Activated CD8-positive, alpha-beta memory T cell treated with anti-CD3 and anti-CD28 coated beads, Interleukin-2, amount 50 U/mL, for 24 hours (primary cell): ENCODE measurements at regions not wholly inside any gene's neighbourhood (a gene's known extent, or its start where the extent isn't known, plus 50 kb on each side); places are given as distances from the start of the nearest gene placed in this dataset.
"Not testable (repeated sequence)": the region's sequence is repeated elsewhere in the genome, so short reads cannot be mapped to it uniquely, and the experiment has no call there.

Experiments
- DNase-seq: peaks from one replicate; pipeline ENCODE4 v3.0.0-alpha.2; 2020; ENCODE audit errors: extremely low read depth

DNA sequence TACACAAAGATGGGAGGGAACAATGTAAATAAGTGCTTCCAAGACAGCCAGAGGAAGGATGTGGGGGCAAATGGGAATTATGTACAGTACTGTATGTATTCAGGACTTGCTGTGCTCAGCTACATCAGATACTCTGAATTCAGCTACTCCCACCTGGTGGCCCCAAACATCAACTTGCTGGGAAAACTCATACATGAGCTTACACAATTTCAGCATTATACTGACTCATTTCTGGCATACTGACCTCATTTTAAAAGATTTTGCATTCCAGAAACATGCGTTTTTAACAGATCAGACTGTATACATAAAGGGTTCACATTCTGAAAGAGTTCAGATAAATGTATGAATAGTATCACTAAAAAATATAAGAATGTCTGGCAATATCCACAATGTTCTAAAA lies 59.7 kb downstream of the GPX5 start:
- DNase-seq: no peak

DNA sequence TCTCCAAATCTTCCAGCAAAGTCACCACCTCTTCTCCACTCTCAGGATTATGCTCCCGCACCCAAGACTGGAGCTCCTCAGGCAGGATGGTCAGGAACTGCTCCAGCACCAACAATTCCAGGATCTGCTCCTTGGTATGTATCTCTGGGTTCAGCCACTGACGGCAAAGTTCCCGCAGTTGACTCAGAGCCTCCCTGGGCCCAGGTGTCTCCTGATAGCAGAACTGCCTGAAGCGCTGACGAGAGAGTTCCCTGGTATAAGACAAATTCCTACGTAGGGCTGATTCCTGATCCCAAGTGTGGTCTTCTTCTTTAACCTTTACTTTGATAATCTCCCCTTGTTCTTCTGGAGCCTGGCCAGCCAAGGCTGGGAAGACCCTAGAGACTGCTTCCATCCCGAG lies 60.6 kb downstream of the GPX5 start:
- DNase-seq: no peak

GRCh38 chr6:28586962-28587745 lies 61.5 kb downstream of the GPX5 start:
- DNase-seq: no peak

GRCh38 chr6:28587746-28588075 lies 62.0 kb downstream of the GPX5 start:
- no peak for DNase-seq

DNA sequence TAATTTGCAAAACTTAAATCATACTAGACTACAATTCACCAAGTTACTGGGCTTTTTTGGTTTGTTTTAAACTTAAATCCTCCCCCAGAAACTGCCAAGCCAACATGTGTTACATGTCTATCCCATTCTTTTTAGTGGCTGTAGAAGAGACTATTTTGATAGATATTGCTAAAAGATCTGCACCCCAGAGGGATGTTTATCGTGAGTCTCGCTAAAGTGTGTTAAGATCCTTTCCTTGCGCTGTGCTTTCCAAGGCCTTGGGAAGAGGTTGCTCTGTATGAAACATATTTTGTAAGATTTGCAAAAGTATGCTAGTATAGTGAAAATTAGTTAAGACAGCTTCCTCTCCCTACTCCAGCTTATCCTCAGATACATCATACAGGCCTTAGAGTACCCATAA lies 63.0 kb downstream of the GPX5 start:
- no peak for DNase-seq

GRCh38 chr6:28589234-28589956 lies 63.7 kb downstream of the GPX5 start:
- no peak for DNase-seq

GRCh38 chr6:28589957-28590349 lies 64.3 kb downstream of the GPX5 start:
- no peak for DNase-seq

DNA sequence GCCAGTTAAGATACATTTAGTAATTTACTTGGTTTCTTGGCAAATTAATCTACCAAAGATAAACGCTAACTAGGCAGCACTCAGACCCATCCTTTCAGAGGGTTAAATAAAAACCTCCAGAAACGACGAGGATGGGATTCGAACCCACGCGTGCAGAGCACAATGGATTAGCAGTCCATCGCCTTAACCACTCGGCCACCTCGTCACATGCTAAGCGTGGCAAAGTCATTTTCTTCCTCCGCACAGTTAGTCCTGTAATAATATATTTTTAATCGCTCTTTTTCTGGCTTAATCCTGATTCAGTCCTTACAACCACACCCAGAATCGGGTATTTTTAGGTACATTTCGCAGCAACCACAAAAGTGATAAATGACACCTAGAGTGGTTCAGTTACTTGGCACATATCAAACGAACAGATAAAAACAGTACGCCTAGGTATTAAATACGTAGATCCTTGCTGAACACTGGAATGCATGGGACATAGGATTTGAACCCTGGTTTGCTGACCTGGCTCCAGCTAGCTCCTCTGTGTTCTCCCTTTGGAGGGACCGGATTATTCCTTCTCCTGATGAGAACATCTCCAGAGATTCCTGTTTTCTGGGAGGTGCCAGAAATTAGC lies 71.6 kb downstream of the GPX5 start:
- no peak for DNase-seq

GRCh38 chr6:28597924-28598722 lies 72.4 kb downstream of the GPX5 start:
- no peak for DNase-seq

GRCh38 chr6:28598757-28599686 lies 73.3 kb downstream of the GPX5 start:
- no peak for DNase-seq

DNA sequence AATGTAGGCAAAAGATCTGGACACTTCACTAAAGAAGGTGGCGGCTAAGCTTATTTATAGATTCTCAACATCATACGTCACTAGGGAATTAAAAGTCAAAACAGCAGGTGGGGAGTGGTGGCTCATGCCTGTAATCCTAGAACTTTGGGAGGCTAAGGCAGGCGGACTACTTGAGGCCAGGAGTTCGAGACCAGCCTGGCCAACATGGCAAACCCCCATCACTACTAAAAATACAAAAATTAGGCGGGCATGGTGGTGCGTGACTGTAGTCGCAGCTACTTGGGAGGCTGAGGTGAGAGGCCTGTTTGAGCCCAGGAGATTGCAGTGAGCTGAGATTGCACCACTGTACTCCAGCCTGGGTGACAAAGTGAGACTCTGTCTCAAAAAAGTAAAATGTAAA lies 74.6 kb downstream of the GPX5 start:
- DNase-seq: no peak

- no peak for DNase-seq
Observed at GRCh38 chr6:28603891-28604290, 78.2 kb downstream of the GPX5 start.

GRCh38 chr6:28606424-28607391 lies 81.0 kb downstream of the GPX5 start:
- no peak for DNase-seq

GRCh38 chr6:28607990-28608389 lies 82.3 kb downstream of the GPX5 start:
- no peak for DNase-seq

- no peak for DNase-seq
Observed at GRCh38 chr6:28609672-28610071, 84.0 kb downstream of the GPX5 start.

DNA sequence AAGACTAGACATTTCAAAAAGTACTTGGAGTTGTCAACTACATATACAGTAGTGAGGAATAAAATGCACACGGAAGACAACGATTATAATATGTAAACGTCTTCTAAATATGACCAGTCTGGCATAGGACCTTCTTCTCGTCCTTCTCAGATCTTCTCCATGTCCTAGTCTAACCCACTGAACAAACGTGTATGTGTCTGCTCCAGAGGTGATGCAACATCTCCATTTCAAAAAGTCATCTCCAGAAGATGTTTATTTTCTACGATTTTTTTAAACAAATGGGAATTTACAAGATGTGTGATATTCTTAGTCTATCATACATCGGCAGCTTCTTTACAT lies 89.9 kb downstream of the GPX5 start:
- no peak for DNase-seq

GRCh38 chr6:28615955-28616747 lies 90.5 kb downstream of the GPX5 start:
- DNase-seq: no peak

DNA sequence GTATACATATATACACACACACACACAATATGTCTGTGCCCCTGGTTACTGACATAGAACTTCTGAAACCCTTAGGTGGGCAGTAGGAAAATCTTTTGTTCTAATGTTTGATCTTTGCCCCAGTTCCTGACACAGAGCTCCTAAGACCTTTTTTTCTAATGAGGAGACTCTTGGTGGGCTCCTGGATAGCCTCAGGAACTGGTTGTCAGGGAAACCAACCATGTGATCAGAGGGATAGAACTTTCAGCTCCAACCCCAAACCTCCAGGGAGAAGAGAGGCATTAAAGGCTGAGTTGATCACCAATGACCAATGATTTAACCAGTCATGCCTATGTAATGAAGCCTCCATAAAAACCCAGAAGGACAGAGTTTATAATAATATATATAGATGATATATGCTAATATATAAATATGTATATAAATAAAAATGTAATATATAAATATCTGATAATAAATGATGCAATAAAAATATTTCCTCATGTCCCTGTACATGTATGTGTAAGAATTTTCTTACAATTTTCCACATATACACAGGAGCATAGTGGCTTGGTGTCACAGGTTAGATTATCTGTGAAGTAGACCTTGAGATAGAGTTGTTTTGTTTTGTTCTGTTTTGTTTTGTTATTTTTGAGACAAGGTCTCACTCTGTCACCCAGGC lies 93.3 kb downstream of the GPX5 start:
- no peak for DNase-seq

GRCh38 chr6:28621268-28621667 lies 95.6 kb downstream of the GPX5 start:
- not testable (repeated sequence) for DNase-seq
